ENCODE measurements at regions not wholly inside any gene's neighbourhood (a gene's known extent, or its start where the extent isn't known, plus 50 kb on each side); places are given as distances from the start of the nearest gene placed in this dataset.
"Not testable (repeated sequence)": the region's sequence is repeated elsewhere in the genome, so short reads cannot be mapped to it uniquely, and the experiment has no call there.

DNA sequence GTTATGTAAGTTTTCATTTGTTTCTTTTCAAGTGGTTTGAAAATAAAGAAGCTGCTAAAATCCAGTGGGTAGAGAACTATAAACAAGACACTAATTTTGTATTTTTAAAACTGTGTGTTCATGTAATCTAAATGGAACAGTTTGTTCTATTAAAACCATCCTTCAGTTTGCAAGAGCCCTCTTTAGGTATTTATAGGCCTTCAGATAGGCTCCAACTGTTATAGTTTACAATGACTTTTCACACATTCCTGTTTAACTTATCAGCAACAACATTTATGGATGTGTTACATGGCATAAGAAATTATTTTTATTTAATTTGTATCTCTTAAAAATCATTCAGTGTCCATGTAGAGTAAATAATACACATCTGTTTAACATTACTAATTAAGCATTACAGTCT, 126.7 kb upstream of the SLCO6A1 start:
- no peak overlapping the region for H3K4me3 ChIP-seq
- no peaks in the 10 kb centered on the region for H3K9me3 ChIP-seq (ENCODE audit: low read depth)
- TF ChIP-seq, protein P1, sequence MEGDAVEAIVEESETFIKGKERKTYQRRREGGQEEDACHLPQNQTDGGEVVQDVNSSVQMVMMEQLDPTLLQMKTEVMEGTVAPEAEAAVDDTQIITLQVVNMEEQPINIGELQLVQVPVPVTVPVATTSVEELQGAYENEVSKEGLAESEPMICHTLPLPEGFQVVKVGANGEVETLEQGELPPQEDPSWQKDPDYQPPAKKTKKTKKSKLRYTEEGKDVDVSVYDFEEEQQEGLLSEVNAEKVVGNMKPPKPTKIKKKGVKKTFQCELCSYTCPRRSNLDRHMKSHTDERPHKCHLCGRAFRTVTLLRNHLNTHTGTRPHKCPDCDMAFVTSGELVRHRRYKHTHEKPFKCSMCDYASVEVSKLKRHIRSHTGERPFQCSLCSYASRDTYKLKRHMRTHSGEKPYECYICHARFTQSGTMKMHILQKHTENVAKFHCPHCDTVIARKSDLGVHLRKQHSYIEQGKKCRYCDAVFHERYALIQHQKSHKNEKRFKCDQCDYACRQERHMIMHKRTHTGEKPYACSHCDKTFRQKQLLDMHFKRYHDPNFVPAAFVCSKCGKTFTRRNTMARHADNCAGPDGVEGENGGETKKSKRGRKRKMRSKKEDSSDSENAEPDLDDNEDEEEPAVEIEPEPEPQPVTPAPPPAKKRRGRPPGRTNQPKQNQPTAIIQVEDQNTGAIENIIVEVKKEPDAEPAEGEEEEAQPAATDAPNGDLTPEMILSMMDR (IDR thresholded peaks at IDR 0.05; ENCODE audit: low read depth, low read length): no peak
- H3K27me3 ChIP-seq: no peaks in the 10 kb centered on the region
- peaks cover 19% of the 10 kb centered on the region for H3K4me1 ChIP-seq (ENCODE audit: low read depth)
- no peaks in the 10 kb centered on the region for H3K36me3 ChIP-seq
- no peak for DNase-seq (ENCODE audit: low read depth in 1 of 2, low spot score in 1 of 2)
- H3K27ac ChIP-seq: no peak overlapping the region

DNA sequence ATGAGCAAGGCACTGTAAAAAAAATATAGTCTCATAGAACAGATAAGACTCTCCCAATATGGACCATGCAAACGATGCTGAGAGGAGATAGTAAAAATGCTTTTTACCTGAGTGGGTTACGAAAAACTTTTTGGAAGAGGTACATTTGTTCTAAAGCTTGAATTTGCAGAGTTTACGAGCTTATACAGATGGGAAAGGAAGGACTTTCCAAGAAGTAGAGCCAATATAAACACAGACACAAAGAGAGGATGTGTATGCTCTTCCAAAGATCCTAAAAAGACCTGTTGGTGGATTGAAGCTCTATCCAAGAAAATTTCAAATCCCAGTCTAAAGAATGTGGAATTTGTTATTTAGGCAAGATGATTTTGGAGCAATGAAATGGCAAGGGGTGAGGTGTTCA, 127.1 kb upstream of the SLCO6A1 start:
- Histone ChIP-seq H3K4me3 (no peak overlapping the region), H3K4me1 (ENCODE audit: low read depth) (peaks cover 19% of the 10 kb centered on the region), H3K9me3 (ENCODE audit: low read depth) (no peaks in the 10 kb centered on the region), H3K36me3 (no peaks in the 10 kb centered on the region), H3K27ac (no peak overlapping the region), H3K27me3 (no peaks in the 10 kb centered on the region)
- no peak for DNase-seq (ENCODE audit: low read depth in 1 of 2, low spot score in 1 of 2)
- TF ChIP-seq, protein P1 (IDR thresholded peaks at IDR 0.05; ENCODE audit: low read depth, low read length): no peak

DNA sequence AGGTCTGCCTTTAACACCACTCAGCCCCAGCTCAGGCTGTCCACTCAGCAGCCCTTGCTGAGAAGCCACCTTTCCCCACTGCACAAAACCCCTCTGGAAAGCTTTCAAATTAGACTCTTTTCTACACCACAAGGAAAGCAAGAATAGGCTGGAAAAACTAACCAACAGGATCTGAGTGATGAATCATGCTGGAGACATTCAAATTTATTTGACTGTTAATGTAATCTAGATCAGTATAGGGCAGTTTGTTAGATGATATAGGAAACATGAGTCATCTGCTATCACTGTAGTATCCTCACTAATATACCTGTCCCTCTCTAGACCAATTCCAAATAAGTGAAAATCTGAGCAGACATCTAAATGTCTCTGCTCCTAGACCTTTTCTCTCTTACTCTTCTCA, 127.8 kb upstream of the PAM start:
- TF ChIP-seq, protein P1 (IDR thresholded peaks at IDR 0.05; ENCODE audit: low read depth, low read length): no peak
- no peaks in the 10 kb centered on the region for H3K9me3 ChIP-seq (ENCODE audit: low read depth)
- no peak overlapping the region for H3K4me3 ChIP-seq
- H3K27me3 ChIP-seq: no peaks in the 10 kb centered on the region
- peaks cover 18% of the 10 kb centered on the region for H3K4me1 ChIP-seq (ENCODE audit: low read depth)
- no peaks in the 10 kb centered on the region for H3K36me3 ChIP-seq
- no peak overlapping the region for H3K27ac ChIP-seq
- DNase-seq (ENCODE audit: low read depth in 1 of 2, low spot score in 1 of 2): no peak

DNA sequence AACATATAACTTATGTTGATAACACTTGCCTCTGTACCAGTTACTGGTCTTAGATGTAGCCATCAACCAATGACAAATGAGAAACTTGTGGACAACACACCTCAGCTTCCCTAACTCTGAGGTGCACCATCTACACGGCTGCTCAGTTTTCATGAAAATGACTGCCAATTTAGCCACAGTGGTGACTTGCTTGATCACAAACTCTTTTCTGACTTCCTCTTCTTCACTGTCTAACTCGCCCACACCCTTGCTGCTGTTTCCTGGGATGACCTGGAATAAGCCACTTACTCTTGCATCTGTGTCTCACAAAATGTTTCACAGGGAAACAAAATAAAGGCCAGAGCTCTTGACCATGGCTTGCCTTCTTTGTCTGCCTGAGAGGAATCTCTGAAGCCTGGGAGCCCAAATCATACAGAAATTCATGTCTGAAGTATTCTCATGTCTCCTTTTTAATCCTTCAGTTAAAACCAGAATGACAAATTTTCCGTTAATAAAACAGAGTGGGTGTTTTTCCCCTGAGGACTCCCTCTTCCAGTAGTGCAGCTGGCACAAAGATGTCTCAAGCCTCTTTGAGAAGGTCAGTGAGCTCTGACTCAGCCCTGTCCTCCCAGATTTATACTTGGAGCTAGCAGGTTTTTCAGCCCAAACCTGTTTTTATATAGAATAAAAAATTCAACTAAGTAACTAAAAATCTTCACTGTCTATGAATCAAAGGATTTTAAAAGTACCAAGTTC, 126.5 kb upstream of the PAM start:
- H3K27me3 ChIP-seq: no peaks in the 10 kb centered on the region
- H3K36me3 ChIP-seq: no peaks in the 10 kb centered on the region
- DNase-seq (ENCODE audit: low read depth in 1 of 2, low spot score in 1 of 2): no peak
- H3K4me3 ChIP-seq: no peak overlapping the region
- H3K4me1 ChIP-seq (ENCODE audit: low read depth): peaks cover 15% of the 10 kb centered on the region
- no peak overlapping the region for H3K27ac ChIP-seq
- TF ChIP-seq, protein P1 (IDR thresholded peaks at IDR 0.05; ENCODE audit: low read depth, low read length): no peak
- no peaks in the 10 kb centered on the region for H3K9me3 ChIP-seq (ENCODE audit: low read depth)

DNA sequence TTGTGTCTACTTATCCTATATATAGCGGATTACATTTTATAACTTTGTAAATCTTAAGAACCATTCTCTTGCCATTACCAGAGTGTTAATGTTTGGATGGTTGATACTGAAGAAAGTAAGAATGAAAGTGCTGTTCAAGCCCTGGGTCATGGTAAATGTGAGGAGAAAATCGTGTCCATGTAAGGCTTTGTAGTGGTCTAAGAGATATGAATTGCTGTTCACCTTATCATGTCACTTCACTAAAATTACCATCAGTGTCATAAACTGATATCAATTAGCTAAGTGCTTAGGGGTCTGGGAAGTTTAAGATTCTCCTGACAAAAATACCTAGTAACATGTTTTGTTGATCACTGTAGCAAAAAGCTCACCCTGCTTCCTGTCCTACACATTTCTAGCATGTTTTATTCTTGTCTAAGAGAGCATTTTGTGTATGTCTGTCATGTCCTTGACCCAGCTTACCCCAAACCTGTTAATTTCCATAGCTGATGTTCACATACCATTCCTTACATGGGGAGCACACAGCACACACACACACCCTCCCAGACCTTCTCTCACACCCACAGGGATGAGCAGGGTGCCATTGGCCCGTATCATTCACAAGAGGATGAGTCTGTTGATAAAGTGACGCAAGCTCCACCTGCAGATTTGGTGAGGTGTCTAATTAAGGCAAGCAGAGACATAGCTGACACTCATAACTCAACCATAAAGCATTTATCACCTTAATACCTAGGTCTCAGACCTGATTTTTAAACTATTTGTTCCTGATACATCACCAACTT, 125.1 kb upstream of the PAM start:
- H3K9me3 ChIP-seq (ENCODE audit: low read depth): no peaks in the 10 kb centered on the region
- H3K4me3 ChIP-seq: no peak overlapping the region
- no peaks in the 10 kb centered on the region for H3K27me3 ChIP-seq
- TF ChIP-seq, protein P1 (IDR thresholded peaks at IDR 0.05; ENCODE audit: low read depth, low read length): no peak
- H3K4me1 ChIP-seq (ENCODE audit: low read depth): peaks cover 8% of the 10 kb centered on the region
- H3K27ac ChIP-seq: peak overlapping the region; percentile 49
- peak in 1 of 2 donors; percentile 5 for DNase-seq (ENCODE audit: low read depth in 1 of 2, low spot score in 1 of 2)
- no peaks in the 10 kb centered on the region for H3K36me3 ChIP-seq

DNA sequence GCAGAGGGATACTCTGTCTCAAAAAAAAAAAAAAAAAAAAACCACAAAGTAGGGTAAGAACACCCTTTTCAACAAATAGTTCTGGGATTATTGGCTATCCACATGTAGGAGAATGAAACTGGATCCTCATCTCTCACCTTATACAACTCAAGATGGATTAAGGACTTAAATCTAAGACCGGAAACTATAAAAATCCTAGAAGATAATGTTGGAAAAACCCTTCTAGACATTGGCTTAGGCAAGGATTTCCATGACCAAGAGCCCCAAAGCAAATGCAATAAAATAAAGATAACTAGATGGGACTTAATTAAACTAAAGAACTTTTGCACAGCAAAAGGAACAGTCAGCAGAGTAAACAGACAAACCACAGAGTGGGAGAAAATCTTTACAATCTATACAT, 119.7 kb upstream of the PAM start:
- not testable (repeated sequence) for H3K9me3 ChIP-seq (ENCODE audit: low read depth); H3K27me3 ChIP-seq; H3K4me3 ChIP-seq; H3K27ac ChIP-seq; H3K36me3 ChIP-seq; H3K4me1 ChIP-seq (ENCODE audit: low read depth); DNase-seq (ENCODE audit: low read depth in 1 of 2, low spot score in 1 of 2)

All from cardiac muscle cell (in vitro differentiated cells and primary cell).